Glutamatergic neuron (in vitro differentiated cells): ENCODE measurements at regions not wholly inside any gene's neighbourhood (a gene's known extent, or its start where the extent isn't known, plus 50 kb on each side); places are given as distances from the start of the nearest gene placed in this dataset.

ENCODE experiments used
- DNase-seq: peaks from one replicate; pipeline ENCODE4 v3.0.0; 2022
- H3K27ac Mint-ChIP-seq: one replicate; pipeline ENCODE4 v1.8.0; 2020; ENCODE audit warnings: mild to moderate bottlenecking, mixed read lengths, inconsistent platforms; ENCODE audit not compliant: unreplicated experiment
- H3K27me3 Mint-ChIP-seq: one replicate; pipeline ENCODE4 v1.8.0; 2020; ENCODE audit warnings: mild to moderate bottlenecking, moderate library complexity, mixed read lengths, inconsistent platforms; ENCODE audit not compliant: unreplicated experiment
- H3K36me3 Mint-ChIP-seq: one replicate; pipeline ENCODE4 v1.8.0; 2020; ENCODE audit warnings: mild to moderate bottlenecking, mixed read lengths, inconsistent platforms; ENCODE audit not compliant: unreplicated experiment
- H3K4me1 Mint-ChIP-seq: one replicate; pipeline ENCODE4 v1.8.0; 2020; ENCODE audit warnings: mild to moderate bottlenecking, low read depth, mixed read lengths, inconsistent platforms; ENCODE audit not compliant: unreplicated experiment
- H3K4me3 Mint-ChIP-seq: one replicate; pipeline ENCODE4 v1.8.0; 2020; ENCODE audit warnings: mild to moderate bottlenecking, mixed read lengths, inconsistent platforms; ENCODE audit not compliant: unreplicated experiment
- H3K9me3 Mint-ChIP-seq: one replicate; pipeline ENCODE4 v1.8.0; 2020; ENCODE audit warnings: mild to moderate bottlenecking, moderate library complexity, mixed read lengths, inconsistent platforms; ENCODE audit not compliant: unreplicated experiment
- CTCF ChIP-seq: fragments of 200-600 bp; sonication (generic); IDR thresholded peaks from one replicate; pipeline ENCODE4 v1.5.0; 2021; ENCODE audit not compliant: partially characterized antibody, unreplicated experiment

- no peaks in the 10 kb centered on the region for H3K27me3 Mint-ChIP-seq
- no peaks in the 10 kb centered on the region for H3K9me3 Mint-ChIP-seq
- no peak for TF ChIP-seq CTCF
- H3K27ac Mint-ChIP-seq = no peak overlapping the region
- no peaks in the 10 kb centered on the region for H3K36me3 Mint-ChIP-seq
- H3K4me3 Mint-ChIP-seq = no peak overlapping the region
- H3K4me1 Mint-ChIP-seq = peaks cover 7% of the 10 kb centered on the region
- no peak for DNase-seq
Measured at GRCh38 chr5:107219993-107220392, 450.7 kb downstream of the EFNA5 start.

DNA sequence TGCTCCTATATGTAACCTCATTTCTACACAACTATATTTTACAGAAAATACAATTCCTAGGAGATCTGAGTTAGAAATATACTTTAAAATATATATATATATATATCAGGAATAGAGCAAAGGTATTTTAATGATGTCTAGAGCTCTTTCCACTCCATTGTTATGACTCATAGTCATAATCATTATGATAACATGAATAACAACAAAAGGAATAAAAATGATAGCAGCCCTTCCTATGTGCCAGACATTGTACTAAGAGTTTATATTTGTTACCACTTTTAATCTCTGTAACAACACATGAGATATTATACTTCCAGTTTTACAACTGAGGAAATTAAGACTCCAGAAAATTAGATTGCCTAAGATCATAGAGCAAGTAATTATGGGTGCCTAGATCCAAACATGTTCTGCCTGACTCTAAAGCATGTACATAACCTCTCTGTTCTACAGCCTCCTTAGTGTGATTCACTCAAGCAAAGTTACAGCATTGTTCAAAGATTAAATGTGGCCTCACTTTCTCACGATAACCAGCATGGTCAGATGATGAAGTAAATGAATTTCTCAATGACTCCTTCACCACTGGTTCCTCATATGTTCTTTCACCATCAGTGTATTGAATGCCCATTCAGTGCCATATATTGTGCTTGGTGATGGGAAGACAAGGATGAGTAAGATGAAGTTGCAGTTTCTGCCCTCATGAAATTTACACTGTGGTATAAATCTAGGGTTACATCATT is 452.1 kb downstream of the EFNA5 start:
- no peak overlapping the region for H3K27ac Mint-ChIP-seq

GRCh38 chr5:107217721-107218130 is 453.0 kb downstream of the EFNA5 start:
- H3K27me3 Mint-ChIP-seq = no peaks in the 10 kb centered on the region
- no peaks in the 10 kb centered on the region for H3K36me3 Mint-ChIP-seq
- TF ChIP-seq CTCF = no peak
- H3K4me1 Mint-ChIP-seq = peaks cover 7% of the 10 kb centered on the region
- H3K4me3 Mint-ChIP-seq = no peak overlapping the region
- DNase-seq = no peak
- no peaks in the 10 kb centered on the region for H3K9me3 Mint-ChIP-seq
- H3K27ac Mint-ChIP-seq = no peak overlapping the region

More for the DNA sequence above, 452.1 kb downstream of the EFNA5 start:
- no peak overlapping the region for H3K4me3 Mint-ChIP-seq
- no peak for TF ChIP-seq CTCF
- DNase-seq = no peak
- no peaks in the 10 kb centered on the region for H3K36me3 Mint-ChIP-seq
- H3K9me3 Mint-ChIP-seq = no peaks in the 10 kb centered on the region
- peaks cover 7% of the 10 kb centered on the region for H3K4me1 Mint-ChIP-seq
- H3K27me3 Mint-ChIP-seq = no peaks in the 10 kb centered on the region

- Mint-ChIP-seq H3K4me1 (peaks cover 10% of the 10 kb centered on the region), H3K4me3 (no peak overlapping the region), H3K27ac (no peak overlapping the region), H3K27me3 (no peaks in the 10 kb centered on the region), H3K36me3 (no peaks in the 10 kb centered on the region), H3K9me3 (no peaks in the 10 kb centered on the region)
- no peak for DNase-seq
- no peak for TF ChIP-seq CTCF
Measured at GRCh38 chr5:107216587-107216986, 454.1 kb downstream of the EFNA5 start.

DNA sequence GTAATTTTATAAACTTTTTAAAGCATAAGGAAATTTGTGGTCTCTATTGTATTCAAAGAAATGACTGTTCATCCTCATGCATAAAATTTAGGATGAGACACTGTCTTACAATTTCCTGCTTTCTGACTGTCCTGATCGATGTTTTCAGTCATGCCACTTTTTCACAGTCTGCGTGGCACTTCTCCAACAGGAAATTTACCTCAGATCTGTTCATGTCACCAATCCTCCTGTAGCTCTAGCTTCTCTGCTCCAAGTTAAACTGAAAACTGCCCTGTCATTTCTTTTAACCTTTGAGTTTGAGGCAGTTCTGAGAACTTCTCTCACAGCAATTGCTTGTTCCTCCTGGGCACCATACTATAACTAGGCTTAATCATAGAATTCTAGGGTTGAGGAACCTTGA is 455.1 kb downstream of the EFNA5 start:
- no peaks in the 10 kb centered on the region for H3K27me3 Mint-ChIP-seq
- no peaks in the 10 kb centered on the region for H3K9me3 Mint-ChIP-seq
- TF ChIP-seq CTCF = no peak
- no peak overlapping the region for H3K4me3 Mint-ChIP-seq
- H3K4me1 Mint-ChIP-seq = peaks cover 11% of the 10 kb centered on the region
- no peaks in the 10 kb centered on the region for H3K36me3 Mint-ChIP-seq
- no peak for DNase-seq
- no peak overlapping the region for H3K27ac Mint-ChIP-seq
